ENCODE measurements at regions not wholly inside any gene's neighbourhood (a gene's known extent, or its start where the extent isn't known, plus 50 kb on each side); places are given as distances from the start of the nearest gene placed in this dataset.

DNA sequence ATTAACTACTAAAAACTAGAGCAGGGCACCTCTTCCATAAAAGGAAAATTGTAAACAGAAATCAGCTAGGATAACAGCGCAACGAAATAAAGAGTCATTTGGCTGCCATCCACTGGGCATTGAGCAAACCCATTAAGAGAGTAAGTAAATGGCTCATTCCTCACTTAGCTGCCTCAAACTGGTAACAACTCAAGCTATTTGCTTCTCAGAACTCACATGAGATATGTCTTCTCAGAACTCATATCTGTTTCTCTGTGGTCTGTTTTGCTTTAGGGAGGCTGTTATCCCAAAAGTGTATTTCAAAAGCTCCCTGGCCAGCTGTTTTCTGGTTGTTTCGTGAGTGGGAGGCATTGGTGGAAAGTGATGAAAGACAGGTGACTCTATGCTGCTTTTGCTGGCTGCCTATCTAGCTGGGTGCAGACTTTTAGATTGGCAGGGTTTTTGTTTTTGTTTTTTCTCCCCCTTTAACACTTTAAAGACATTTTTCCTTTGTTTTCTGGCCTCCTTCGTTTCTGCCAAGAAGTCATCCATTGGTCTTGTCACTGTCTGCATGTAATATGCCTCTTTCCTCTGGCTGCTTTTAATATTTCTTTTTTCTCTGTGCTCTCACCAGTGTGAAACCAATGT, 269.2 kb upstream of the RGS18 start:
- TF ChIP-seq, protein P1, sequence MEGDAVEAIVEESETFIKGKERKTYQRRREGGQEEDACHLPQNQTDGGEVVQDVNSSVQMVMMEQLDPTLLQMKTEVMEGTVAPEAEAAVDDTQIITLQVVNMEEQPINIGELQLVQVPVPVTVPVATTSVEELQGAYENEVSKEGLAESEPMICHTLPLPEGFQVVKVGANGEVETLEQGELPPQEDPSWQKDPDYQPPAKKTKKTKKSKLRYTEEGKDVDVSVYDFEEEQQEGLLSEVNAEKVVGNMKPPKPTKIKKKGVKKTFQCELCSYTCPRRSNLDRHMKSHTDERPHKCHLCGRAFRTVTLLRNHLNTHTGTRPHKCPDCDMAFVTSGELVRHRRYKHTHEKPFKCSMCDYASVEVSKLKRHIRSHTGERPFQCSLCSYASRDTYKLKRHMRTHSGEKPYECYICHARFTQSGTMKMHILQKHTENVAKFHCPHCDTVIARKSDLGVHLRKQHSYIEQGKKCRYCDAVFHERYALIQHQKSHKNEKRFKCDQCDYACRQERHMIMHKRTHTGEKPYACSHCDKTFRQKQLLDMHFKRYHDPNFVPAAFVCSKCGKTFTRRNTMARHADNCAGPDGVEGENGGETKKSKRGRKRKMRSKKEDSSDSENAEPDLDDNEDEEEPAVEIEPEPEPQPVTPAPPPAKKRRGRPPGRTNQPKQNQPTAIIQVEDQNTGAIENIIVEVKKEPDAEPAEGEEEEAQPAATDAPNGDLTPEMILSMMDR (IDR thresholded peaks at IDR 0.05) = no peak
- no peak for TF ChIP-seq EP300 (IDR thresholded peaks at IDR 0.05)

Data from suprapubic skin (tissue), 3 donors.